ENCODE measurements at regions not wholly inside any gene's neighbourhood (a gene's known extent, or its start where the extent isn't known, plus 50 kb on each side); places are given as distances from the start of the nearest gene placed in this dataset.
"Not testable (repeated sequence)": the region's sequence is repeated elsewhere in the genome, so short reads cannot be mapped to it uniquely, and the experiment has no call there.

GRCh38 chrX:148284821-148285220 lies 215.6 kb upstream of the AFF2 start:
- H3K4me3 Mint-ChIP-seq, result no peak overlapping the region
- no peak overlapping the region for H3K27ac Mint-ChIP-seq
- H3K36me3 Mint-ChIP-seq (ENCODE audit: low read depth), result peaks cover 5% of the 10 kb centered on the region
- H3K27me3 Mint-ChIP-seq, result no peaks in the 10 kb centered on the region
- peaks cover 5% of the 10 kb centered on the region for H3K9me3 Mint-ChIP-seq
- ATAC-seq, result no peak
- peaks cover 39% of the 10 kb centered on the region for H3K4me1 Mint-ChIP-seq
- DNase-seq, result no peak

GRCh38 chrX:148288451-148288850 lies 212.0 kb upstream of the AFF2 start:
- H3K4me3 Mint-ChIP-seq, result no peak overlapping the region
- H3K4me1 Mint-ChIP-seq, result peaks cover 16% of the 10 kb centered on the region
- H3K27me3 Mint-ChIP-seq, result no peaks in the 10 kb centered on the region
- H3K36me3 Mint-ChIP-seq (ENCODE audit: low read depth), result no peaks in the 10 kb centered on the region
- H3K27ac Mint-ChIP-seq, result no peak overlapping the region
- ATAC-seq (no peak), DNase-seq (no peak)
- no peaks in the 10 kb centered on the region for H3K9me3 Mint-ChIP-seq

- Mint-ChIP-seq H3K27me3 (no peaks in the 10 kb centered on the region), H3K36me3 (ENCODE audit: low read depth) (no peaks in the 10 kb centered on the region), H3K27ac (no peak overlapping the region), H3K4me3 (no peak overlapping the region), H3K9me3 (no peaks in the 10 kb centered on the region), H3K4me1 (peaks cover 15% of the 10 kb centered on the region)
- no peak for DNase-seq
- ATAC-seq, result no peak
These were observed 210.4 kb upstream of the AFF2 start for GRCh38 chrX:148290041-148290440.

- DNase-seq, result no peak
- H3K4me3 Mint-ChIP-seq, result no peak overlapping the region
- peaks cover 6% of the 10 kb centered on the region for H3K9me3 Mint-ChIP-seq
- H3K27me3 Mint-ChIP-seq, result no peaks in the 10 kb centered on the region
- no peak overlapping the region for H3K27ac Mint-ChIP-seq
- no peak for ATAC-seq
- peaks cover 15% of the 10 kb centered on the region for H3K4me1 Mint-ChIP-seq
- H3K36me3 Mint-ChIP-seq (ENCODE audit: low read depth), result peaks cover under 1% of the 10 kb centered on the region
These were observed 209.5 kb upstream of the AFF2 start for GRCh38 chrX:148290931-148291330.

GRCh38 chrX:148298737-148299136 lies 201.7 kb upstream of the AFF2 start:
- H3K27me3 Mint-ChIP-seq, result no peaks in the 10 kb centered on the region
- no peak overlapping the region for H3K27ac Mint-ChIP-seq
- no peak overlapping the region for H3K4me3 Mint-ChIP-seq
- DNase-seq (no peak), ATAC-seq (peak; percentile 77)
- H3K36me3 Mint-ChIP-seq (ENCODE audit: low read depth), result peaks cover 7% of the 10 kb centered on the region
- H3K4me1 Mint-ChIP-seq, result peaks cover 15% of the 10 kb centered on the region
- peaks cover 12% of the 10 kb centered on the region for H3K9me3 Mint-ChIP-seq

- not testable (repeated sequence) for H3K27me3 Mint-ChIP-seq; H3K36me3 Mint-ChIP-seq (ENCODE audit: low read depth); ATAC-seq; H3K4me3 Mint-ChIP-seq; DNase-seq; H3K27ac Mint-ChIP-seq; H3K9me3 Mint-ChIP-seq
- peaks cover 17% of the 10 kb centered on the region for H3K4me1 Mint-ChIP-seq
These were observed 195.2 kb upstream of the AFF2 start for GRCh38 chrX:148305214-148305613.

- no peak overlapping the region for H3K27ac Mint-ChIP-seq
- no peaks in the 10 kb centered on the region for H3K36me3 Mint-ChIP-seq (ENCODE audit: low read depth)
- H3K4me1 Mint-ChIP-seq, result peaks cover 40% of the 10 kb centered on the region
- H3K9me3 Mint-ChIP-seq, result no peaks in the 10 kb centered on the region
- no peak overlapping the region for H3K4me3 Mint-ChIP-seq
- DNase-seq (no peak), ATAC-seq (no peak)
- H3K27me3 Mint-ChIP-seq, result no peaks in the 10 kb centered on the region
These were observed 191.0 kb upstream of the AFF2 start for GRCh38 chrX:148309413-148309812.

GRCh38 chrX:148310426-148311165 lies 189.8 kb upstream of the AFF2 start:
- peaks cover 40% of the 10 kb centered on the region for H3K4me1 Mint-ChIP-seq
- no peak overlapping the region for H3K4me3 Mint-ChIP-seq
- DNase-seq (peak; percentile 12), ATAC-seq (peak; percentile 84)
- H3K27ac Mint-ChIP-seq, result peak overlapping the region; percentile 49
- no peaks in the 10 kb centered on the region for H3K36me3 Mint-ChIP-seq (ENCODE audit: low read depth)
- no peaks in the 10 kb centered on the region for H3K9me3 Mint-ChIP-seq
- H3K27me3 Mint-ChIP-seq, result no peaks in the 10 kb centered on the region

- Mint-ChIP-seq H3K4me3 (no peak overlapping the region), H3K4me1 (peaks cover 43% of the 10 kb centered on the region), H3K27me3 (no peaks in the 10 kb centered on the region), H3K9me3 (no peaks in the 10 kb centered on the region), H3K36me3 (ENCODE audit: low read depth) (no peaks in the 10 kb centered on the region), H3K27ac (no peak overlapping the region)
- DNase-seq (no peak), ATAC-seq (no peak)
These were observed 188.9 kb upstream of the AFF2 start for GRCh38 chrX:148311544-148311943.

GRCh38 chrX:148314876-148315275 lies 185.5 kb upstream of the AFF2 start:
- DNase-seq (no peak), ATAC-seq (no peak)
- Mint-ChIP-seq H3K9me3 (no peaks in the 10 kb centered on the region), H3K4me3 (no peak overlapping the region), H3K36me3 (ENCODE audit: low read depth) (no peaks in the 10 kb centered on the region), H3K4me1 (peaks cover 30% of the 10 kb centered on the region), H3K27me3 (no peaks in the 10 kb centered on the region), H3K27ac (no peak overlapping the region)

GRCh38 chrX:148316446-148316845 lies 184.0 kb upstream of the AFF2 start:
- Mint-ChIP-seq H3K27ac (no peak overlapping the region), H3K36me3 (ENCODE audit: low read depth) (no peaks in the 10 kb centered on the region), H3K4me1 (peaks cover 15% of the 10 kb centered on the region), H3K9me3 (no peaks in the 10 kb centered on the region), H3K27me3 (no peaks in the 10 kb centered on the region), H3K4me3 (no peak overlapping the region)
- ATAC-seq (no peak), DNase-seq (no peak)

- no peaks in the 10 kb centered on the region for H3K27me3 Mint-ChIP-seq
- H3K9me3 Mint-ChIP-seq, result no peaks in the 10 kb centered on the region
- no peaks in the 10 kb centered on the region for H3K36me3 Mint-ChIP-seq (ENCODE audit: low read depth)
- no peak for DNase-seq
- no peak overlapping the region for H3K4me3 Mint-ChIP-seq
- no peak overlapping the region for H3K27ac Mint-ChIP-seq
- no peaks in the 10 kb centered on the region for H3K4me1 Mint-ChIP-seq
- no peak for ATAC-seq
These were observed 177.5 kb upstream of the AFF2 start for GRCh38 chrX:148322906-148323305.

- H3K27ac Mint-ChIP-seq, result peak overlapping the region; percentile 19
These were observed 166.4 kb upstream of the AFF2 start for GRCh38 chrX:148333989-148334388.

GRCh38 chrX:148337873-148338272 lies 162.5 kb upstream of the AFF2 start:
- Mint-ChIP-seq H3K9me3 (peaks cover 9% of the 10 kb centered on the region), H3K4me1 (peaks cover 47% of the 10 kb centered on the region), H3K27ac (no peak overlapping the region), H3K4me3 (no peak overlapping the region), H3K27me3 (no peaks in the 10 kb centered on the region), H3K36me3 (ENCODE audit: low read depth) (peaks cover 2% of the 10 kb centered on the region)
- no peak for ATAC-seq
- DNase-seq, result no peak

More at GRCh38 chrX:148333989-148334388, 166.4 kb upstream of the AFF2 start:
- Mint-ChIP-seq H3K36me3 (ENCODE audit: low read depth) (no peaks in the 10 kb centered on the region), H3K27me3 (no peaks in the 10 kb centered on the region), H3K4me1 (peaks cover 42% of the 10 kb centered on the region), H3K9me3 (no peaks in the 10 kb centered on the region), H3K4me3 (no peak overlapping the region)
- ATAC-seq (no peak), DNase-seq (no peak)

GRCh38 chrX:148354916-148355315 lies 145.5 kb upstream of the AFF2 start:
- H3K4me1 Mint-ChIP-seq, result no peaks in the 10 kb centered on the region
- no peaks in the 10 kb centered on the region for H3K27me3 Mint-ChIP-seq
- DNase-seq (no peak), ATAC-seq (no peak)
- no peak overlapping the region for H3K27ac Mint-ChIP-seq
- no peak overlapping the region for H3K4me3 Mint-ChIP-seq
- peaks cover 8% of the 10 kb centered on the region for H3K9me3 Mint-ChIP-seq
- H3K36me3 Mint-ChIP-seq (ENCODE audit: low read depth), result peaks cover 2% of the 10 kb centered on the region

GRCh38 chrX:148361641-148362040 lies 138.8 kb upstream of the AFF2 start:
- Mint-ChIP-seq H3K27me3 (no peaks in the 10 kb centered on the region), H3K4me1 (peaks cover 6% of the 10 kb centered on the region), H3K4me3 (no peak overlapping the region), H3K36me3 (ENCODE audit: low read depth) (no peaks in the 10 kb centered on the region), H3K9me3 (no peaks in the 10 kb centered on the region), H3K27ac (no peak overlapping the region)
- DNase-seq, result no peak
- ATAC-seq, result no peak

Measured in activated naive CD8-positive, alpha-beta T cell treated with anti-CD3 and anti-CD28 coated beads, Interleukin-2, amount 50 U/mL, for 24 hours (primary cell).